ENCODE measurements at regions not wholly inside any gene's neighbourhood (a gene's known extent, or its start where the extent isn't known, plus 50 kb on each side); places are given as distances from the start of the nearest gene placed in this dataset.
"Not testable (repeated sequence)": the region's sequence is repeated elsewhere in the genome, so short reads cannot be mapped to it uniquely, and the experiment has no call there.

DNA sequence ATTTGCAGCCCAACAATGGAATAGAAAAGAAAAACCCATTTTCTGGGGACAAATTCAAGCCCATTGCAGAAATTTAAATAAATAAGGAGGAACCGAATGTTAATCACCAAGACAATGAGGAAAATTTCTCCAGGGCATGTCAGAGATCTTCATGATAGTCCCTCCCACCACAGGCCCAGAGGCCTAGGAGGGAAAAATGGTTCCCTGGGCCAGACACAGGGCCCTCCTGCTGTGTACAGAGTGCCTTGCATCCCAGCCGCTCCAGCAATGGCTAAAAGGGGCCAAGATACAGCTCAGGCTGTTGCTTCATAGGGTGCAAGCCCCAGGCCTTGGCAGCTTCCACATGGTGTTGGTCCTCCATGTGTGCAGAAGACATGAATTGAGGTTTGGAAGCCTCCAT is 73.4 kb upstream of the FOXE1 start:
- H3K9ac ChIP-seq (ENCODE audit: insufficient read length) = no peak overlapping the region
- H3K36me3 ChIP-seq (ENCODE audit: insufficient read depth, low read length) = no peaks in the 10 kb centered on the region
- DNase-seq (ENCODE audit: low read depth, low spot score) = no peak
- no peak overlapping the region for H3K4me3 ChIP-seq
- no peak overlapping the region for H3K27ac ChIP-seq
- H3K9me3 ChIP-seq (ENCODE audit: low read depth, low read length) = no peaks in the 10 kb centered on the region
- TF ChIP-seq FOXP2 (optimal IDR thresholded peaks at IDR 0.05; ENCODE audit: control extremely low read depth, extremely low read length, insufficient read depth) (no peak), POLR2AphosphoS5 (IDR thresholded peaks at IDR 0.05; ENCODE audit: borderline replicate concordance, low read depth, low read length) (no peak)

- DNase-seq (ENCODE audit: low read depth, low spot score) = no peak
- H3K36me3 ChIP-seq (ENCODE audit: insufficient read depth, low read length) = no peaks in the 10 kb centered on the region
- no peak for TF ChIP-seq POLR2AphosphoS5 (IDR thresholded peaks at IDR 0.05; ENCODE audit: borderline replicate concordance, low read depth, low read length)
- TF ChIP-seq FOXP2 (optimal IDR thresholded peaks at IDR 0.05; ENCODE audit: control extremely low read depth, extremely low read length, insufficient read depth) = no peak
- H3K27ac ChIP-seq = no peak overlapping the region
- H3K9me3 ChIP-seq (ENCODE audit: low read depth, low read length) = no peaks in the 10 kb centered on the region
- no peak overlapping the region for H3K9ac ChIP-seq (ENCODE audit: insufficient read length)
- H3K4me3 ChIP-seq = no peak overlapping the region
Measured at GRCh38 chr9:97781902-97782301, 71.1 kb upstream of the FOXE1 start.

DNA sequence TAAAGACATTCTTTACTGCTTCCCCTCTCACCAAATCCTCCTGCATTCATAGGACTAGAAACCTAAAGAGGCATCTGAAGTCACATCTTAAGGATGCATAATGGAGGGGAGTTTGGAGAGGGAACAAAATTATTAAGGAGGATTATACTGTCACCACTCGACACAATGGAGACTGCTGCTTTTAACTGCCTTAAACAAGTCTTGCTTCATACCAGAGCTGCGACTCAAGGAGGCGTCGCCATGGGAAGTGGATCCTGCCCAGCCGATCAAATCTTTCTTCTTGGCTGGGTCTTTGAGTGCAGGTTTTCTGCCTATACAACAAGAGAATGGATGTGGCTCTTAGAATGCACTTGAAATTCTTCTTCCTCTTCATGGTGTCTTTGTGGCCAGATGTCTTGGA is 66.7 kb upstream of the FOXE1 start:
- H3K4me3 ChIP-seq = no peak overlapping the region
- no peaks in the 10 kb centered on the region for H3K36me3 ChIP-seq (ENCODE audit: insufficient read depth, low read length)
- no peak overlapping the region for H3K27ac ChIP-seq
- TF ChIP-seq FOXP2 (optimal IDR thresholded peaks at IDR 0.05; ENCODE audit: control extremely low read depth, extremely low read length, insufficient read depth) = no peak
- TF ChIP-seq EZH2 (IDR thresholded peaks at IDR 0.05) = no peak
- no peak for TF ChIP-seq POLR2AphosphoS5 (IDR thresholded peaks at IDR 0.05; ENCODE audit: borderline replicate concordance, low read depth, low read length)
- DNase-seq (ENCODE audit: low read depth, low spot score) = no peak
- no peaks in the 10 kb centered on the region for H3K9me3 ChIP-seq (ENCODE audit: low read depth, low read length)
- H3K9ac ChIP-seq (ENCODE audit: insufficient read length) = no peak overlapping the region

- H3K27ac ChIP-seq = no peak overlapping the region
- DNase-seq (ENCODE audit: low read depth, low spot score) = no peak
- H3K9ac ChIP-seq (ENCODE audit: insufficient read length) = no peak overlapping the region
- H3K4me3 ChIP-seq = no peak overlapping the region
- no peaks in the 10 kb centered on the region for H3K9me3 ChIP-seq (ENCODE audit: low read depth, low read length)
- no peaks in the 10 kb centered on the region for H3K36me3 ChIP-seq (ENCODE audit: insufficient read depth, low read length)
- TF ChIP-seq POLR2AphosphoS5 (IDR thresholded peaks at IDR 0.05; ENCODE audit: borderline replicate concordance, low read depth, low read length) = no peak
- TF ChIP-seq EZH2 (IDR thresholded peaks at IDR 0.05) = no peak
- TF ChIP-seq FOXP2 (optimal IDR thresholded peaks at IDR 0.05; ENCODE audit: control extremely low read depth, extremely low read length, insufficient read depth) = no peak
Measured at GRCh38 chr9:97787551-97787950, 65.5 kb upstream of the FOXE1 start.

- no peaks in the 10 kb centered on the region for H3K9me3 ChIP-seq (ENCODE audit: low read depth, low read length)
- no peak overlapping the region for H3K27ac ChIP-seq
- TF ChIP-seq EZH2 (IDR thresholded peaks at IDR 0.05) = no peak
- no peak for TF ChIP-seq FOXP2 (optimal IDR thresholded peaks at IDR 0.05; ENCODE audit: control extremely low read depth, extremely low read length, insufficient read depth)
- TF ChIP-seq POLR2AphosphoS5 (IDR thresholded peaks at IDR 0.05; ENCODE audit: borderline replicate concordance, low read depth, low read length) = no peak
- H3K9ac ChIP-seq (ENCODE audit: insufficient read length) = no peak overlapping the region
- no peaks in the 10 kb centered on the region for H3K36me3 ChIP-seq (ENCODE audit: insufficient read depth, low read length)
- DNase-seq (ENCODE audit: low read depth, low spot score) = no peak
- no peak overlapping the region for H3K4me3 ChIP-seq
Measured at GRCh38 chr9:97788763-97789663, 64.0 kb upstream of the FOXE1 start.

GRCh38 chr9:97790542-97790941 is 62.5 kb upstream of the FOXE1 start:
- no peak for DNase-seq (ENCODE audit: low read depth, low spot score)
- no peaks in the 10 kb centered on the region for H3K9me3 ChIP-seq (ENCODE audit: low read depth, low read length)
- no peak for TF ChIP-seq POLR2AphosphoS5 (IDR thresholded peaks at IDR 0.05; ENCODE audit: borderline replicate concordance, low read depth, low read length)
- TF ChIP-seq FOXP2 (optimal IDR thresholded peaks at IDR 0.05; ENCODE audit: control extremely low read depth, extremely low read length, insufficient read depth) = no peak
- no peak for TF ChIP-seq EZH2 (IDR thresholded peaks at IDR 0.05)
- no peak overlapping the region for H3K4me3 ChIP-seq
- H3K27ac ChIP-seq = no peak overlapping the region
- no peaks in the 10 kb centered on the region for H3K36me3 ChIP-seq (ENCODE audit: insufficient read depth, low read length)
- no peak overlapping the region for H3K9ac ChIP-seq (ENCODE audit: insufficient read length)

DNA sequence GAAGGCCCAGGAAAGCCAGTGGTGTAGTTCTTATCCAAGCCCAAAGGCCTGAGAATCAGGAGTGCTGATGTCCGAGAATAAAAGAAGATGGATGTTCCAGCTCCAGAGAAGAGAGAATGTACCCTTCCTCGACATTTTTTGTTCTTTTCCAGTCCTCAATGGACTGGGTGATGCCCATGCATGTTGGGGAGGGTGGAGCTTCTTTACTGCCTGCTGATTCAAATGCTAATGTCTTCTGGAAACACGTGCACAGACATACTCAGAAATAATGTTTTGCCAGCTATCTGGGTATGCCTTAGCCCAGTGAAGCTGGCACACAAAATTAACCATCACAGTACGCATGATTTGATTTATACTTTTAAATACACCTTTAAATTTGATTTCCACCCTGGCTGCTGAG is 61.5 kb upstream of the FOXE1 start:
- TF ChIP-seq EZH2 (IDR thresholded peaks at IDR 0.05) (no peak), POLR2AphosphoS5 (IDR thresholded peaks at IDR 0.05; ENCODE audit: borderline replicate concordance, low read depth, low read length) (no peak), FOXP2 (optimal IDR thresholded peaks at IDR 0.05; ENCODE audit: control extremely low read depth, extremely low read length, insufficient read depth) (no peak)
- H3K27ac ChIP-seq = no peak overlapping the region
- DNase-seq (ENCODE audit: low read depth, low spot score) = no peak
- H3K36me3 ChIP-seq (ENCODE audit: insufficient read depth, low read length) = no peaks in the 10 kb centered on the region
- no peak overlapping the region for H3K9ac ChIP-seq (ENCODE audit: insufficient read length)
- no peaks in the 10 kb centered on the region for H3K9me3 ChIP-seq (ENCODE audit: low read depth, low read length)
- H3K4me3 ChIP-seq = no peak overlapping the region

DNA sequence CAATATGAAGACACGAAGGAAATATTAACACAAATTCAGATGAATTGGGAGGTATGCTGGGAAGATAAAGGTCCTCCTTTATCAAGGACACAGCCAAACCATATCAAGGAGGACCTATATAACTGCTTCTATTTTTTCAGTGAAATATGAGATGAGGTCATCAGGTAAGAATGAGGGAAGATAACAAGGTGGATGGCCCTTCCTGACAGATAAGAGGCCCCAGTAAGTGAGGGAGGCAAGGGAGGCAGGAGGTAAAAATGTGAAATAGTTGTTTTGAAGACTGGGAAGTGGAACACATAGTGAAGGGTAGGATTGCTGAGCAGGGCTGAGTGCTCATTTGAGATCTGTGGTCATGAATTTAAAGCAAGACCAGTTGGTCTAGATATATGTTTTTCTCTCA is 60.0 kb upstream of the FOXE1 start:
- DNase-seq (ENCODE audit: low read depth, low spot score) = no peak
- no peaks in the 10 kb centered on the region for H3K9me3 ChIP-seq (ENCODE audit: low read depth, low read length)
- H3K27ac ChIP-seq = no peak overlapping the region
- TF ChIP-seq FOXP2 (optimal IDR thresholded peaks at IDR 0.05; ENCODE audit: control extremely low read depth, extremely low read length, insufficient read depth) (no peak), POLR2AphosphoS5 (IDR thresholded peaks at IDR 0.05; ENCODE audit: borderline replicate concordance, low read depth, low read length) (no peak), EZH2 (IDR thresholded peaks at IDR 0.05) (no peak)
- H3K36me3 ChIP-seq (ENCODE audit: insufficient read depth, low read length) = no peaks in the 10 kb centered on the region
- no peak overlapping the region for H3K9ac ChIP-seq (ENCODE audit: insufficient read length)
- H3K4me3 ChIP-seq = no peak overlapping the region

DNA sequence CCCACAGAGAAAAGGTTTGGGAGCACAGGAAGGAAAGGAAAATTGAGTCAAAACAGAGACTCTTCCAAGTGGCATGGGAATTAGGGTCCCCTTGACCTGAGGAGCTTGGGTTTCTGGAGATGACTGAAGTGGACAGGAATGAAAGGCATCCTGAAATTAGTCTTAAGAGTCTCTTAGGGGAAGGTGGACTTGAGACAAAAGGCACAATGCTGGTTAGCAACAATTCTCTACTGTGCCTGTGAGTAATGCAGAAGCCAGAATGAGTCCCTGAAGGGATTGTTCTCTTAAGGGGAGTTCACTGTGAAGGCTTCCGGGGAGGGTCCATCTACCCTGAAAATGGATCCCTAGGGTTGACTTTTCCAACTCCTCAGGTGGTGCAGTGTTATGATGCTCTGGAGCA is 58.4 kb upstream of the FOXE1 start:
- DNase-seq (ENCODE audit: low read depth, low spot score) = no peak
- Histone ChIP-seq H3K9ac (ENCODE audit: insufficient read length) (no peak overlapping the region), H3K9me3 (ENCODE audit: low read depth, low read length) (no peaks in the 10 kb centered on the region), H3K27ac (no peak overlapping the region), H3K36me3 (ENCODE audit: insufficient read depth, low read length) (no peaks in the 10 kb centered on the region), H3K4me3 (no peak overlapping the region)
- TF ChIP-seq FOXP2 (optimal IDR thresholded peaks at IDR 0.05; ENCODE audit: control extremely low read depth, extremely low read length, insufficient read depth) (no peak), POLR2AphosphoS5 (IDR thresholded peaks at IDR 0.05; ENCODE audit: borderline replicate concordance, low read depth, low read length) (no peak), EZH2 (IDR thresholded peaks at IDR 0.05) (no peak)

DNA sequence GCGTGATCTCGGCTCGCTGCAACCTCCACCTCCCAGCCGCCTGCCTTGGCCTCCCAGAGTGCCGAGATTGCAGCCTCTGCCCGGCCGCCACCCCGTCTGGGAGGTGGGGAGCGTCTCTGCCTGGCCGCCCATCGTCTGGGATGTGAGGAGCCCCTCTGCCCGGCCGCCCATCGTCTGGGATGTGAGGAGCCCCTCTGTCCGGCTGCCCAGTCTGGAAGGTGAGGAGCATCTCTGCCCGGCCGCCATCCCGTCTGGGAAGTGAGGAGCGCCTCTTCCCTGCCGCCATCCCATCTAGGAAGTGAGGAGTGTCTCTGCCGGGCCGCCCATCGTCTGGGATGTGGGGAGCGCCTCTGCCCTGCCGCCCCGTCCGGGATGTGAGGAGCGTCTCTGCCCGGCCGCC is 56.9 kb upstream of the FOXE1 start:
- not testable (repeated sequence) for H3K27ac ChIP-seq; DNase-seq (ENCODE audit: low read depth, low spot score); H3K36me3 ChIP-seq (ENCODE audit: insufficient read depth, low read length); H3K9ac ChIP-seq (ENCODE audit: insufficient read length); H3K9me3 ChIP-seq (ENCODE audit: low read depth, low read length); H3K4me3 ChIP-seq
